Left cardiac atrium (tissue), 4 donors: ENCODE measurements at regions not wholly inside any gene's neighbourhood (a gene's known extent, or its start where the extent isn't known, plus 50 kb on each side); places are given as distances from the start of the nearest gene placed in this dataset.

Experiments used
- ATAC-seq, 2 donors: fragments of 200-7000 bp; cut with Tn5 transposase; one replicate each; pipeline ENCODE4 v1.9.1; 2020; ENCODE audit warnings: mild to moderate bottlenecking in 2 of 2, moderate library complexity in 2 of 2
- DNase-seq: peaks from one replicate; pipeline ENCODE4 v3.0.0-alpha.2; 2020
- intact Hi-C, 2 donors: fragments of 100-400 bp; cut with DNase I; formaldehyde crosslinking; loops; one replicate each; pipeline versions ENCODE4 v1.14.1 to v1.15.1; 2022 to 2023
- donor health status: DM: no; HTN: yes; CAD: no.
- donor health status: DM: no; HTN: yes; CAD: no; lungs with severe emphysema.
- donor health status: DM: yes; HTN: yes; CAD: no.
- donor health status: Dilated cardiomyopathy.

DNA sequence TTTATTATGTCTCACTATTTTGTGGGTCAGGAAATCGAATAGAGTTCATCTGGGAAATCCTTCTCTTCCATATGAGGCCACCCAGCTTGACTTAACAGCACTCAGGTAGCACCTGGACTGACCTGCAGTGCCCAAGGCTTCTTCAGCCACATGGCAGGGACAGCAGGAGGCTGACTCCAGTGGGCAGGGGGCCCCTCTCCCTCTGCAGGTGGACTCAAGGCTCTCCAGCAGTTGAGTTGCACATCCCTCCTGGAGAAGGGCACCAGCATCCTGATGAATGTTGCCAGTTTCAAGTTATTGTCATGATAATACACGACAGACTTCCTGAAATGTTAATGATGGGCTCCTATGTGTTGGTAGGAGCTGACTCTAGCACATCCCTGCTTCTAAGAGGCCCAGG, 338.1 kb upstream of the RAB6C start:
- ATAC-seq (no peak), DNase-seq (no peak)
- intact Hi-C loops, result no loop called here

DNA sequence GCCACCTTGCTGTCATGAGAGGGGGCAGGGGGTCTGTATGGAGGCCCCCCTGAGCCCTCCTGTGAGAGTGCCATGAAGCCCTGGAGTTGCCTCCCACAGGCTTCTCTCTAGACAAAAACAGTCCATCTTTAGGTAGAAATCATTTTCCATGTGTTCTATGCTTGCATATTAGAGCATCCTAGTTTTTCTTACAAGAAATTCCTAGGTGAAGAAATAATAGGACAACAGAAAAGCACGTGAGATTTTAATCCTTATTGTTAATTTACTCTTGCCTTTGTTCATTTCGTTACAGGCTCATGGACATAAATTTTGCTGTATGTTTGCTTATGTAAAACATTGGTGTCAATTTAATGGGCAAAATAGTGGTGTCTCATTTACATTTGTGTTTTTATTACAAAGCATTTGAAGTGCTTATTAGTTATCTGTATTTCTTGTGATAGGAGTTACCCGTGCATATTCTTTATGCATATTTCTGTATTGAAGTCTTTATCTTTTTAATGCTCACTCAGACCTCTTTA, 336.9 kb upstream of the RAB6C start:
- intact Hi-C loops, result no loop called here
- DNase-seq, result no peak
- no peak for ATAC-seq

DNA sequence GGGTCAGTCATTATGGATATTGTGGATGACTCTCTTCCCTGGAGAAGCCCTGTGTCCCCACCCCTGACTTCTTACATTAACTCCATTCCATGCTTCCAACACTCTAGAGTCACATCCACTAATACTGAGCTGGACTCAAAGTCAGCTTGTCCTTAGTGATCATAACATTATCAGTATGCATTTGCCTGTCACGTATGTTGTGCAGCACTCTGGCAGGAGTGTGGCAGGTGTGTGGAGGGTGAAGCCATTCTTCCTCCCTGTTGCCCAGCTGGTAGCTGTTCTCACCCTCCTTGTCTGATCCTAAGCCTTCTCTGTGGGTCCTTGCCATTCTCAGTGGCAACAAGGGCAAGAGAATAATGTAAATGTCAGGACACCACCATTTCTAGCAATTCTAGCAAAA, 334.1 kb upstream of the RAB6C start:
- intact Hi-C loops, result no loop called here
- ATAC-seq, result no peak
- DNase-seq, result no peak

DNA sequence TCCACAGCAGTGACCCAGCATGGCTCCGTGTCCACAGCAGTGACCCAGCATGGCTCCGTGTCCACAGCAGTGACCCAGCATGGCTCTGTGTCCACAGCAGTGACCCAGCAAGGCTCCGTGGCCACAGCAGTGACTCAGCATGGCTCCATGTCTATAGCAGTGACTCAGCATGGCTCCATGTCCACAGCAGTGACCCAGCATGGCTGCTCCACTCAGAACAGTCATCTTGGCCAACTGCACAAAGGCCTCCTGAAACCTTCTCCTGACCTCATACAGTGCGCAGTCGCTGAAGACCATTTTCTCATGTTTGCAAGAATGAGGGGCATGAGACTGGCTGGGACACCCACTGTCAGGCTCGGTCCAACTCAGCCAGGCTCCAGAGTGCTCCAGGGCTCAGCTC, 333.4 kb upstream of the RAB6C start:
- intact Hi-C loops, result no loop called here
- DNase-seq, result no peak
- no peak for ATAC-seq

GRCh38 chr2:129653246-129653645, 326.2 kb upstream of the RAB6C start:
- intact Hi-C loops, result no loop called here
- ATAC-seq (no peak), DNase-seq (no peak)

DNA sequence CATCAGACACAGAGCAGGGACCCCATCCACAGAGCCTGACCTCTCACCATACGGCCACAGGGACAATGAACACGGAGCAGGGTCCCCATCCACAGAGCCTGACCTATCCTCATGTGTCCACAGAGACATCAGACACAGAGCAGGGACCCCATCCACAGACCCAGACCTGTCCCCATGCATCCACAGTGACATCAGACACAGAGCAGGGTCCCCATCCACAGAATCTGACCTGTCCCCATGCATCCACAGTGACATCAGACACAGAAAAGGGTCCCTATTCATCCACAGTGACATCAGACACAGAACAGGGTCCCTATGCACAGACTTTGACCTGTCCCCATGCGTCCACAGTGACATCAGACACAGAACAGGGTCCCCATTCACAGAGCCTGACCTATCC, 325.1 kb upstream of the RAB6C start:
- no peak for DNase-seq
- ATAC-seq, result no peak
- intact Hi-C loops, result no loop called here

DNA sequence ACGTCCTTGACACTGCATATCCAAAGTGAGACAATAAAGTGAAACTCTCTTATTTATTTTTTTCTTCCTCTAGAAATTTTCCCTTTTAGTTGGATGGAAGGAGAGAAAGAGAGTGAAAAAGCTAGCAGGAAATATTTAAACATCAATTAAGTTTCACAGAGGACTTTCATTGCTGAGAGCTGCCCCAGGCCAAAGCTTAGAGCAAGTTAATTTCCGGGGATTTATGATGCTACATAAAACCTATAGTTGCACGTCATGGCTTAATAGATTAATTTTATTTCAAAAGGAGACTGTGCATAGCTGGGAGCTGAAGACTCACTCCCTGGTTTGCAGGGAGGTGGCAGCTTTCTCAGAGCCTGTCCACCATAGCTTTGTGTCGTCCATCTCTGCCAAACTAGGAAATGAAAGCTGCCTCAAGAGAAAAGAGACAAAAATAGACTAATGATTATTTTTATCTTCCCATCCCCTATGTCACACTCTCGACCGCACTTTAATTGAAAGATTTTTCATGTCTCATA, 323.3 kb upstream of the RAB6C start:
- DNase-seq (no peak), ATAC-seq (no peak)
- intact Hi-C loops, result no loop called here

DNA sequence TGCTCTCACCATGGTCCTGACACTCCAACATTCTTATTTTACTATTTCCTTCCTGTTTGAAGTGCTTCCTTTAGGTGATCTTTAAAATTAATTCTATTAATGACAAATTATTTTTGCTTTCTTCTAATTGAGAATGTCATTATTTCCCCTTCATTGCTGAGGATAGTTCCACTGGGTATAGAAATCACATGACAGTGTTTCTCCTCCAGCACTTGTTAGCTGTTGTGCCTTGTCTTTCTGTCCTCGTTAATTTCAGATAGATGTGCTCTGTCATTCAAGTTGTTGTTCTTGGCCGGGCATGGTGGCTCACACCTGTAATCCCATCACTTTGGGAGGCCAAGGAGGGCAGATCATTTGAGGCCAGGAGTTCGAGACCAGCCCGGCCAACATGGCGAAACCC, 321.0 kb upstream of the RAB6C start:
- intact Hi-C loops, result no loop called here
- ATAC-seq (no peak), DNase-seq (no peak)

DNA sequence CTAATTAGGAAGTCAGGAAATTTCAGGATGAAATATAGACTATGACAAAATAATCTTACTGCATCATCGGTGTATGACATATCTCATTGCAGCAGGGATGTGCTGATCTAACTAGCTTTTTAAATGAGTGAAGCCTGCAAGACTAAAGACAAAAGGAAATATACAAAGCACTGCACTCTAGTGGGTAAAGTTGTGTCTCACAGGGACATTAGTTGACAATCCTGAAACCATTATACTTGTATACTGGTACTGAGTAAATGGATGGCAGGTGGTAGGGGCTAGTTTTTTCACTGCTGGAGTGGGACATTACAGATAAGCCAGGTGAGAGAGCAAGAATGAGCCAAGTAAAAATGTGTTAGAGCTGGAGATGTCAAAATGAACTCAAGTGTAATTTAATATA, 317.5 kb upstream of the RAB6C start:
- ATAC-seq, result no peak
- intact Hi-C loops, result no loop called here
- no peak for DNase-seq

- intact Hi-C loops, result no loop called here
Measured at GRCh38 chr2:129667577-129667976, 311.9 kb upstream of the RAB6C start.

DNA sequence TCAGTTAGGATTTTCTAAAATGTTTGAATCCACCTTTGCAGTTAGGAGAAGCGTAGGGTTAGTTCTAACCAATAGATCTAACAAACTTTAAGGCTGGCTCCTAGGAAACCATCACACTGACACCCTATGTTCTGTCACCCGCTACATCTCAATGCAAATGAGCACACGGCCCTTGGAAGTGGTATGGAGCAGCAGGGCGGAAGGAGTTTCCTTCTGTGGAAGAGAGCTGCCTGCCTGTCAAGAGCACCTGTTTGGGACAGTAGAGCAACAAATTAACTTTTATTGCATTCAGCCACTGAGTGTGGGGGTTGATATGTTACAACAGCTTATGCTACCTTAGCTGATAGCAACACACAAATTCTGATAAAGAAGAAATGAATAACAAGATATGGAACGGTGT, 306.9 kb upstream of the RAB6C start:
- intact Hi-C loops, result no loop called here
- ATAC-seq, result no peak
- no peak for DNase-seq

More at GRCh38 chr2:129667577-129667976, 311.9 kb upstream of the RAB6C start:
- no peak for ATAC-seq
- no peak for DNase-seq

GRCh38 chr2:129673234-129673633, 306.2 kb upstream of the RAB6C start:
- ATAC-seq, result no peak
- DNase-seq, result no peak
- intact Hi-C loops, result no loop called here

- DNase-seq, result no peak
- ATAC-seq, result no peak
- intact Hi-C loops, result no loop called here
Measured at GRCh38 chr2:129673847-129674711, 305.4 kb upstream of the RAB6C start.

GRCh38 chr2:129678751-129679150, 300.7 kb upstream of the RAB6C start:
- no peak for DNase-seq
- ATAC-seq, result no peak
- intact Hi-C loops, result no loop called here

GRCh38 chr2:129681788-129682187, 297.7 kb upstream of the RAB6C start:
- ATAC-seq (no peak), DNase-seq (no peak)
- intact Hi-C loops, result no loop called here

DNA sequence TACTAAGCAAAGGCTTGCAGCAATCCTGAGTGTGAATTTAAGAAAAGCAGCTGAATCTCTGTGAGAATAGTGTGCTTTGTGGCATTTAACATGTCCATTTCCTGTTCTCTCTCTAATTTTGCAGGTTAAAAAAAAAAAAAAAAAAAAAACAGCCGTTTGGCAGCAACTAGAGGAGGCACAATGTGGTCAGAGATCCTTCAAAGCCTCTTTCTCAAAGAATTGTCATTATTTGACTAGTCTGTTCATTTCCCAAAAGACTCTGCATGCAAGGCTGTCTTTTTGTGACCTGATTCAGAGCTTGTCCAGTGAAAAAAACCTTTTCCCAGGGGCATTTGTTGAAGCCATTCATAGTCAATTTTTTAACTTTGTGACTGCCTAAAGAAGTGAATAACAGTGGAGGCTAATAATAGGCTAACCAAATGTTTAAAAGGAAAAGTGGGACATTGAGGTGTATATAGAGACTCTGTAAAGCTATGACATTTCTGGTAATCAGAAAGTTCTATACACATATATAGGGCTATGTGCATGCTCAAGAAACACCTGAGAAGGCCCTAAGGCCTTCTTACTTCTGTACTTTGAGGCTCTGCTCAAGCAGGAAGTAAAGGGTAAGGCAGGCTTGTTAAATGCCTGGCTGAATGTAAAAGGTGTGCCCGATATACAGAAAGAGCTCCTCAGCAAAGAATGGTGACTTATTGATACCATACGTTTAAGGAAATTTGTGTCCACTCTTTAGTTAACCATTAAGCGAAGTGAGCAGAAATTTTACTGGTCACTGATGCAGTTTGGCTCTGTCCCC, 289.6 kb upstream of the RAB6C start:
- intact Hi-C loops, result no loop called here

GRCh38 chr2:129695496-129695895, 284.0 kb upstream of the RAB6C start:
- ATAC-seq (no peak), DNase-seq (no peak)
- intact Hi-C loops, result no loop called here

More for the DNA sequence above, 289.6 kb upstream of the RAB6C start:
- ATAC-seq, result no peak
- no peak for DNase-seq

- DNase-seq (no peak), ATAC-seq (no peak)
- intact Hi-C loops, result no loop called here
Measured at GRCh38 chr2:129698593-129698992, 280.9 kb upstream of the RAB6C start.

- intact Hi-C loops, result no loop called here
- ATAC-seq, result no peak
- no peak for DNase-seq
Measured at GRCh38 chr2:129699781-129700573, 279.5 kb upstream of the RAB6C start.
